ENCODE measurements at regions not wholly inside any gene's neighbourhood (a gene's known extent, or its start where the extent isn't known, plus 50 kb on each side); places are given as distances from the start of the nearest gene placed in this dataset.

GRCh38 chr4:71188951-71189350 is 149.9 kb upstream of the SLC4A4 start:
- peak overlapping the region; percentile 77 for H3K4me3 ChIP-seq (ENCODE audit: low read length)
- DNase-seq (ENCODE audit: low read depth), result no peak
- TF ChIP-seq, protein P1, sequence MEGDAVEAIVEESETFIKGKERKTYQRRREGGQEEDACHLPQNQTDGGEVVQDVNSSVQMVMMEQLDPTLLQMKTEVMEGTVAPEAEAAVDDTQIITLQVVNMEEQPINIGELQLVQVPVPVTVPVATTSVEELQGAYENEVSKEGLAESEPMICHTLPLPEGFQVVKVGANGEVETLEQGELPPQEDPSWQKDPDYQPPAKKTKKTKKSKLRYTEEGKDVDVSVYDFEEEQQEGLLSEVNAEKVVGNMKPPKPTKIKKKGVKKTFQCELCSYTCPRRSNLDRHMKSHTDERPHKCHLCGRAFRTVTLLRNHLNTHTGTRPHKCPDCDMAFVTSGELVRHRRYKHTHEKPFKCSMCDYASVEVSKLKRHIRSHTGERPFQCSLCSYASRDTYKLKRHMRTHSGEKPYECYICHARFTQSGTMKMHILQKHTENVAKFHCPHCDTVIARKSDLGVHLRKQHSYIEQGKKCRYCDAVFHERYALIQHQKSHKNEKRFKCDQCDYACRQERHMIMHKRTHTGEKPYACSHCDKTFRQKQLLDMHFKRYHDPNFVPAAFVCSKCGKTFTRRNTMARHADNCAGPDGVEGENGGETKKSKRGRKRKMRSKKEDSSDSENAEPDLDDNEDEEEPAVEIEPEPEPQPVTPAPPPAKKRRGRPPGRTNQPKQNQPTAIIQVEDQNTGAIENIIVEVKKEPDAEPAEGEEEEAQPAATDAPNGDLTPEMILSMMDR (conservative IDR thresholded peaks at IDR 0.05; ENCODE audit: low read length), result no peak

GRCh38 chr4:71189471-71189870 is 149.3 kb upstream of the SLC4A4 start:
- H3K4me3 ChIP-seq (ENCODE audit: low read length), result peak overlapping the region; percentile 1; the same call in 1 of the 2 replicates
- peak; percentile 57 for DNase-seq (ENCODE audit: low read depth)
- TF ChIP-seq, protein P1 (conservative IDR thresholded peaks at IDR 0.05; ENCODE audit: low read length), result peak; percentile 25; the same call in 1 of the 2 replicates

DNA sequence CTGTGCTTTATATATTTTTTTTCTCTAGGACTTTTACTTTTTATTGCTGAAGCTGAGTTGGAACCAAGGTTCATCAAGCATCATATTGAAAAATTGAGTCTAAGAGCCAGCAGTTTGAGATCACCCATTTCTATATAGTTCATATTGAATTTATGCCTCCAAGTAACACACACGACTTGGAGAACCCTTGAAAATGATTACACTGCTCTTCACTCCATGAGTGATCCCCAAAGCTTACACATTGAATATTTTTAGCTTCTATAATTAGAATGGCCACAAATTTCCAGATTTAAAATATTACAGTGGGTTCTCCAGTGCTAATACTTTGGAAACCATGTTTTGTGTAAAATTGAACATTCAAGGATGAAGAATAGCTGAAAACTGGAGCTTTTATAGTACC is 144.4 kb upstream of the SLC4A4 start:
- DNase-seq (ENCODE audit: low read depth), result no peak
- TF ChIP-seq, protein P1 (conservative IDR thresholded peaks at IDR 0.05; ENCODE audit: low read length), result no peak
- H3K4me3 ChIP-seq (ENCODE audit: low read length), result no peak overlapping the region

DNA sequence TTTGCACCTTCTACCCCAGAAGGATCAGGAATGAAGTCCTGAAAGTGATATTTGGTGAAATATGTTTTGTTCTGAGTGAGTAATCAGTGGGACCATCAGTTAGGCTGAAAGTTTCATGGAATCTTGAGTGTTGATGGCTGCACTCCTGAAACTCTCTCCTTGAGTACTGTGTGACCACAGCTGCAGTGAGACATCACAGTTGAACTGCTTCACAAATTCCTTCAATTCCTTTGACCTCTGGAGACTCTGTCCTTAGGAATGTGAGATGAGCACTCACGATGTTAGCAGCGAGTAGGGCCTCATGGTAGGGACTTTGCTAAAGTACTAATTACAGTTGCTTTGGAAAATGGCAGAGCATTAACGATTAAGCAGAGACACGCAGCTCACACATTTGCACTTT is 142.9 kb upstream of the SLC4A4 start:
- no peak overlapping the region for H3K4me3 ChIP-seq (ENCODE audit: low read length)
- DNase-seq (ENCODE audit: low read depth), result peak; percentile 93
- TF ChIP-seq, protein P1 (conservative IDR thresholded peaks at IDR 0.05; ENCODE audit: low read length), result no peak

DNA sequence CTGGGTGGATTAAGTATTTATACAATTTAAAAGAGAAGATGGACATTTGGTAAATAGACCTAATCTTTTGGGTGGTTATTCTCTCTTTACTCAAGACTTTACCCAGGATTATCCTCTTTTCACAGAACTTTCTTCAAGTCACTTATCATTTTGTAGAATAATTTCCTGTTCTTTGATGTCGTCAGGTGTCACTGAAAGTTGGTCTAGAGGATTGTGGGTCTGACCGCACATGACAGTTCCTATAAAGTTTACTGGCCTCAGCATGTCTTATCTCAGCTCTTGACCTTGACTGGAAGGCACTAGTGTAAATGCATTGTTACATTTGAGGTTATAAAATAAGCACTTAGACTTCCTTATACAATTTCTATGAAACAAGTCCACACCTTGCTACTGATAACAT is 139.9 kb upstream of the SLC4A4 start:
- TF ChIP-seq, protein P1 (conservative IDR thresholded peaks at IDR 0.05; ENCODE audit: low read length), result no peak
- DNase-seq (ENCODE audit: low read depth), result no peak
- no peak overlapping the region for H3K4me3 ChIP-seq (ENCODE audit: low read length)

DNA sequence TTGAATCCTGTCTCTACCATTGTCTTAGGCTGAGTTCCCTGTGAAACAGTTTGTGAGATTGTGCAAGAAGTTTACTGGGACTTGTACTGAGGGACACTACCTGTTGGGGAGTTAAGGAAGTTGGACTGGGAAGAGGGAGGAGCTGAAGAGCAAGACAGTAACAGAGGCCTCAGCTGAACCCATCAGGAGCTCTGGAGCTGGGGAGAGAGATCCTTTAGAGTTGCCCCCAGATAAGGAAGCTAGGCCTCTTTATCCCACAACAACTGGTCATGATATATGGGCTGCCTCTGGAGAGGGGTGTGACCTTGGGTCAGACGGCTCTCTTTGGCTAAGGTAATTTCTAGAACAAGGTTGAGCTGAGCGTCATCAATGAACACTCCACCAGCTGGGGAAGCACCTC is 137.8 kb upstream of the SLC4A4 start:
- TF ChIP-seq, protein P1 (conservative IDR thresholded peaks at IDR 0.05; ENCODE audit: low read length), result no peak
- no peak for DNase-seq (ENCODE audit: low read depth)
- H3K4me3 ChIP-seq (ENCODE audit: low read length), result no peak overlapping the region

DNA sequence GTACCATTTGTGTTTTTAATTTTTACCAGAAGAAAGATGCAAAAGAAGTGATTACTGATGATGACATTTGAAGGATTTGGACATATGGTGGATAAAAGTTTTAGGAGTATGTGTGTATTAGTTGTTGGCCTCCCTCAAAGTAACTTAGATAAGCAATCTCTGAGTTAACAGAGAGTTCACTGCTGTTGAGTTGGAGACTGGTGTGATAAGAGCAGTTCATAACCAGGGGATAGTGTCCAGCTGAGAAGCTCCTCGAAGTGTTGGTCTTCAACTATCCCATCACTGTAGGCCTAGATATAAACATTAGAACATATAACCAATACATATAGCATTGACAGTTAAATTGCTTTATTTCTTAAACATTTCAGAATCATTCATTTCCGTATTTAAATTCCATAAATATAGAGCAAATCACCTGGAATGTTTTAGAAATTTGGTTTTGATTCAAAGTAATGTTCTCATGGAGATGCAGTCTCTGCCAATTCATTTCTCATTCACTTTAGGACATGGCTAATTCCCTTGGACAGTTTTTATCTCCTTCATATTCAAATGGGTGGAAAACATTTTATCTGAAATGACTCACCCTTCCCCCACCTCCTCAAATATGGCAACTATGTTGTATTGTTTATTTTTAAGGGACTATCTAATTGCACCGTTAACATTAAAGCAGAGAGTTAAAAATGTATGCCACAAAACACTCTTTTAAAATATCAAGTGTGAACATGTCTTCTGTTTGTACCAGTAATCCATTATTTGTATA is 136.8 kb upstream of the SLC4A4 start:
- TF ChIP-seq, protein P1 (conservative IDR thresholded peaks at IDR 0.05; ENCODE audit: low read length), result no peak
- H3K4me3 ChIP-seq (ENCODE audit: low read length), result no peak overlapping the region
- DNase-seq (ENCODE audit: low read depth), result no peak

All from AG10803 (cell line).